ENCODE measurements at regions not wholly inside any gene's neighbourhood (a gene's known extent, or its start where the extent isn't known, plus 50 kb on each side); places are given as distances from the start of the nearest gene placed in this dataset.

- no peak overlapping the region for H3K4me3 ChIP-seq (ENCODE audit: low read length)
- TF ChIP-seq CTCF (IDR thresholded peaks at IDR 0.05; ENCODE audit: insufficient read depth, low read depth, low read length, missing control alignments), result no peak
- DNase-seq (ENCODE audit: low read depth), result no peak
Observed at GRCh38 chr4:130485371-130485770, 1389.4 kb downstream of the C4orf33 start.

- no peak overlapping the region for H3K4me3 ChIP-seq (ENCODE audit: low read length)
- DNase-seq (ENCODE audit: low read depth), result peak; percentile 7
- TF ChIP-seq CTCF (IDR thresholded peaks at IDR 0.05; ENCODE audit: insufficient read depth, low read depth, low read length, missing control alignments), result no peak
Observed at GRCh38 chr4:130486186-130486585, 1390.2 kb downstream of the C4orf33 start.

- TF ChIP-seq CTCF (IDR thresholded peaks at IDR 0.05; ENCODE audit: insufficient read depth, low read depth, low read length, missing control alignments), result no peak
- no peak overlapping the region for H3K4me3 ChIP-seq (ENCODE audit: low read length)
- peak; percentile 71 for DNase-seq (ENCODE audit: low read depth)
Observed at GRCh38 chr4:130486841-130487240, 1390.9 kb downstream of the C4orf33 start.

- DNase-seq (ENCODE audit: low read depth), result no peak
- no peak for TF ChIP-seq CTCF (IDR thresholded peaks at IDR 0.05; ENCODE audit: insufficient read depth, low read depth, low read length, missing control alignments)
- H3K4me3 ChIP-seq (ENCODE audit: low read length), result no peak overlapping the region
Observed at GRCh38 chr4:130510661-130511060, 1414.7 kb downstream of the C4orf33 start.

GRCh38 chr4:130511776-130512175 lies 1415.8 kb downstream of the C4orf33 start:
- DNase-seq (ENCODE audit: low read depth), result no peak
- TF ChIP-seq CTCF (IDR thresholded peaks at IDR 0.05; ENCODE audit: insufficient read depth, low read depth, low read length, missing control alignments), result no peak
- no peak overlapping the region for H3K4me3 ChIP-seq (ENCODE audit: low read length)

GRCh38 chr4:130524057-130524456 lies 1428.1 kb downstream of the C4orf33 start:
- H3K4me3 ChIP-seq (ENCODE audit: low read length), result no peak overlapping the region

More at GRCh38 chr4:130524057-130524456, 1428.1 kb downstream of the C4orf33 start:
- no peak for DNase-seq (ENCODE audit: low read depth)
- TF ChIP-seq CTCF (IDR thresholded peaks at IDR 0.05; ENCODE audit: insufficient read depth, low read depth, low read length, missing control alignments), result no peak
